H1 (cell line): ENCODE measurements at regions not wholly inside any gene's neighbourhood (a gene's known extent, or its start where the extent isn't known, plus 50 kb on each side); places are given as distances from the start of the nearest gene placed in this dataset.

Experiments
- CTCF ChIA-PET: fragments of 300-600 bp; sonication (Branson Sonifier 250); formaldehyde crosslinking; loops from one replicate; lab custom pipeline; 2021; ENCODE audit not compliant: partially characterized antibody; lab: Charles Lee
- POLR2A ChIA-PET: fragments of 300-600 bp; sonication (Branson Sonifier 250); formaldehyde crosslinking; loops from one replicate; lab custom pipeline; 2021; ENCODE audit warnings: inconsistent platforms; ENCODE audit not compliant: partially characterized antibody; lab: Charles Lee
- DNase-seq, 2 experiments: peaks; one replicate each; pipeline versions ENCODE4 v3.0.0 to v3.0.0-alpha.2; 2010 to 2022; ENCODE audit warnings: low spot score in 2 of 2, low read depth in 1 of 2, mixed read lengths in 1 of 2
- FAIRE-seq: peaks from 2 replicates; lab custom pipeline; 2011; peaks lifted over from hg19 to GRCh38; lab: Jason Lieb, UNC
- H2AFZ ChIP-seq: 2 replicates; pipeline ENCODE4 v1.8.1; 2012; ENCODE audit warnings: low read length, inconsistent platforms
- H2AK5ac ChIP-seq: 2 replicates; pipeline ENCODE4 v1.6.1; 2013; ENCODE audit warnings: low read depth, low read length
- H2BK120ac ChIP-seq: replicated peaks from 2 replicates; pipeline ENCODE3; 2013; ENCODE audit warnings: low read depth, low read length, inconsistent platforms
- H2BK12ac ChIP-seq: 2 replicates; pipeline ENCODE4 v1.6.1; 2013; ENCODE audit warnings: low read depth, low read length
- H2BK15ac ChIP-seq: 2 replicates; pipeline ENCODE4 v1.6.1; 2013; ENCODE audit warnings: low read length
- H2BK20ac ChIP-seq: 2 replicates; pipeline ENCODE4 v1.6.1; 2013; ENCODE audit warnings: low read length
- H2BK5ac ChIP-seq: 2 replicates; pipeline ENCODE4 v1.6.1; 2013; ENCODE audit warnings: low read depth, low read length
- H3K14ac ChIP-seq: 2 replicates; pipeline ENCODE4 v1.6.1; 2013; ENCODE audit warnings: inconsistent platforms; ENCODE audit not compliant: insufficient read length
- H3K18ac ChIP-seq: 2 replicates; pipeline ENCODE4 v1.6.1; 2013; ENCODE audit warnings: low read length; ENCODE audit errors: extremely low read depth
- H3K23ac ChIP-seq: 2 replicates; pipeline ENCODE4 v1.6.1; 2013; ENCODE audit warnings: inconsistent platforms; ENCODE audit not compliant: insufficient read length
- H3K23me2 ChIP-seq: 2 replicates; pipeline ENCODE4 v1.6.1; 2013; ENCODE audit warnings: low read depth, low read length
- H3K27ac ChIP-seq: 2 replicates; pipeline ENCODE4 v1.6.1; 2011; ENCODE audit warnings: low read depth, low read length, inconsistent platforms
- H3K27me3 ChIP-seq, 4 experiments: replicated peaks in 1 of 4; 1 replicate in 1 of 4; 2 replicates in 3 of 4; pipeline versions ENCODE4 v1.6.1 to v1.8.1; 2011 to 2013; ENCODE audit warnings: low read length in 3 of 4, mild to moderate bottlenecking in 3 of 4, inconsistent platforms in 2 of 4, mixed read lengths in 2 of 4, moderate library complexity in 1 of 4; ENCODE audit not compliant: control insufficient read depth in 3 of 4, insufficient read depth in 3 of 4; ENCODE audit errors: extremely low read depth in 1 of 4
- H3K36me3 ChIP-seq, 4 experiments: 2 replicates each; pipeline versions ENCODE4 v1.6.1 to v1.8.1; 2011 to 2013; ENCODE audit warnings: mild to moderate bottlenecking in 4 of 4, low read length in 3 of 4, moderate library complexity in 2 of 4, control low read depth in 1 of 4, inconsistent platforms in 1 of 4; ENCODE audit not compliant: insufficient read depth in 4 of 4, control insufficient read depth in 2 of 4
- H3K4ac ChIP-seq: replicated peaks from 2 replicates; pipeline ENCODE3; 2013; ENCODE audit warnings: low read length, low read depth, mixed read lengths, inconsistent platforms; ENCODE audit not compliant: insufficient read length
- H3K4me1 ChIP-seq, 4 experiments: replicated peaks in 1 of 4; 1 replicate in 1 of 4; 2 replicates in 3 of 4; pipeline versions ENCODE4 v1.6.1 to v1.8.1; 2011 to 2013; ENCODE audit warnings: low read length in 3 of 4, inconsistent platforms in 2 of 4, mixed read lengths in 1 of 4; ENCODE audit not compliant: insufficient read depth in 4 of 4, control insufficient read depth in 3 of 4
- H3K4me2 ChIP-seq, 2 experiments: 2 replicates each; pipeline versions ENCODE4 v1.6.1 to v1.8.1; 2011 to 2013; ENCODE audit warnings: low read depth in 2 of 2, low read length in 2 of 2, control low read depth in 1 of 2, inconsistent platforms in 1 of 2, mild to moderate bottlenecking in 1 of 2; ENCODE audit not compliant: insufficient read depth in 1 of 2
- H3K4me3 ChIP-seq, 4 experiments: fragments of 200-600, 300-600 bp in 1 of 4; sonication (generic), shearing (Covaris generic), sonication (Bioruptor Twin) in 1 of 4; 2 replicates each; pipeline versions ENCODE4 v1.5.1 to v1.8.1; 2011 to 2016; ENCODE audit warnings: low read length in 4 of 4, low read depth in 3 of 4, control low read depth in 2 of 4, inconsistent platforms in 2 of 4, mild to moderate bottlenecking in 2 of 4, mixed read lengths in 1 of 4, moderate library complexity in 1 of 4; ENCODE audit not compliant: insufficient read depth in 2 of 4; ENCODE audit errors: extremely low read depth in 1 of 4
- H3K56ac ChIP-seq: replicated peaks from 2 replicates; pipeline ENCODE3; 2013; ENCODE audit warnings: low read depth, mild to moderate bottlenecking, mixed read lengths, low read length, inconsistent platforms; ENCODE audit not compliant: insufficient read length
- H3K79me1 ChIP-seq: 2 replicates; pipeline ENCODE4 v1.6.1; 2013; ENCODE audit warnings: low read depth, low read length, control low read depth
- H3K79me2 ChIP-seq, 2 experiments: 2 replicates each; pipeline versions ENCODE4 v1.6.1 to v1.8.1; 2012 to 2013; ENCODE audit warnings: low read length in 2 of 2, mild to moderate bottlenecking in 2 of 2, inconsistent platforms in 1 of 2; ENCODE audit not compliant: insufficient read depth in 2 of 2, control insufficient read depth in 1 of 2
- H3K9ac ChIP-seq, 4 experiments: replicated peaks in 1 of 4; 1 replicate in 1 of 4; 2 replicates in 3 of 4; pipeline versions ENCODE4 v1.6.1 to v1.8.1; 2011 to 2013; ENCODE audit warnings: low read depth in 3 of 4, low read length in 3 of 4, control low read depth in 2 of 4, mild to moderate bottlenecking in 2 of 4, moderate library complexity in 2 of 4, inconsistent platforms in 1 of 4; ENCODE audit errors: extremely low read depth in 1 of 4
- H3K9me3 ChIP-seq, 2 experiments: 2 replicates each; pipeline versions ENCODE4 v1.6.1 to v1.8.1; 2012 to 2013; ENCODE audit warnings: mild to moderate bottlenecking in 2 of 2, moderate library complexity in 2 of 2, control low read depth in 1 of 2, inconsistent platforms in 1 of 2, low read depth in 1 of 2, low read length in 1 of 2, mixed read lengths in 1 of 2; ENCODE audit not compliant: insufficient read depth in 2 of 2
- H4K20me1 ChIP-seq, 2 experiments: replicated peaks in 1 of 2; 2 replicates each; pipeline versions ENCODE3 to v1.8.1; 2011 to 2013; ENCODE audit warnings: inconsistent platforms in 2 of 2, low read length in 2 of 2, mild to moderate bottlenecking in 1 of 2; ENCODE audit not compliant: insufficient read depth in 2 of 2, control insufficient read depth in 1 of 2
- H4K5ac ChIP-seq: 2 replicates; pipeline ENCODE4 v1.6.1; 2013; ENCODE audit warnings: low read length, low read depth, mixed read lengths, inconsistent platforms; ENCODE audit not compliant: insufficient read length
- H4K8ac ChIP-seq: 2 replicates; pipeline ENCODE4 v1.8.0; 2013; ENCODE audit warnings: mild to moderate bottlenecking, moderate library complexity, low read length, inconsistent platforms; ENCODE audit not compliant: insufficient read depth; ENCODE audit errors: extremely low read depth
- H4K91ac ChIP-seq: replicated peaks from 2 replicates; pipeline ENCODE3; 2013; ENCODE audit warnings: low read length, mixed read lengths, inconsistent platforms; ENCODE audit not compliant: insufficient read length
- E2F6 ChIP-seq: IDR thresholded peaks from 2 replicates; pipeline ENCODE4 v1.6.1; 2012; ENCODE audit warnings: inconsistent platforms
- FOSL1 ChIP-seq: IDR thresholded peaks from 2 replicates; pipeline ENCODE4 v1.6.1; 2011; ENCODE audit warnings: mild to moderate bottlenecking, low read depth, low read length, moderate library complexity; ENCODE audit not compliant: insufficient read depth
- MAX ChIP-seq: IDR thresholded peaks from 2 replicates; pipeline ENCODE4 v1.6.1; 2012; ENCODE audit warnings: inconsistent platforms
- WGBS, 2 experiments: shearing (Covaris generic) in 1 of 2; methylation state at CpG; one replicate each; pipeline versions ENCODE4 v1.1.6 to v1.1.7; 2013 to 2015; ENCODE audit warnings: low lambda C conversion rate in 2 of 2, mixed read lengths in 2 of 2, inconsistent platforms in 1 of 2, low coverage in 1 of 2, missing lambda C conversion rate in 1 of 2; ENCODE audit not compliant: insufficient replicate concordance in 2 of 2, insufficient coverage in 1 of 2, insufficient read length in 1 of 2; ENCODE audit errors: extremely low coverage in 1 of 2, missing lambda C conversion rate in 1 of 2; 5-methylcytosine and 5-hydroxymethylcytosine counted together

GRCh38 chr2:5479265-5479928 lies 212.8 kb upstream of the SOX11 start:
- Histone ChIP-seq H3K79me1 (no peaks in the 10 kb centered on the region), H3K36me3 (no peaks in the 10 kb centered on the region), H3K27me3 (no peaks in the 10 kb centered on the region; a peak in 1 of 7 replicates), H3K23ac (no peak overlapping the region), H3K27ac (0 out of 2 replicates have a peak overlapping the region, but pooled peaks have one; percentile 42), H3K23me2 (peaks cover 1% of the 10 kb centered on the region; the same call in 1 of the 2 replicates), H2AK5ac (no peak overlapping the region), H2BK15ac (0 out of 2 replicates have a peak overlapping the region, but pooled peaks have one; percentile 46), H4K20me1 (no peaks in the 10 kb centered on the region), H4K91ac (peak overlapping the region; percentile 85), H3K56ac (peak overlapping the region; percentile 50), H3K4me1 (peaks cover 4 to 22% (median 13%) of the 10 kb centered on the region in 4 experiments), H3K9me3 (no peaks in the 10 kb centered on the region), H3K14ac (no peak overlapping the region), H3K4me2 (peak overlapping the region; percentile 58 to 74), H4K8ac (peak overlapping the region; percentile 72; the same call in 1 of the 2 replicates), H2BK5ac (peak overlapping the region; percentile 28; the same call in 1 of the 2 replicates), H3K18ac (peak overlapping the region; percentile 60), H2BK120ac (peak overlapping the region; percentile 13), H2BK20ac (peak overlapping the region; percentile 72; the same call in 1 of the 2 replicates), H2BK12ac (peak overlapping the region; percentile 95), H3K4me3 (peak overlapping the region in 1 of 4 experiments; percentile 34; a peak in 3 of 8 replicates), H3K9ac (no peak overlapping the region; a peak in 1 of 7 replicates), H2AFZ (peak overlapping the region; percentile 91), H4K5ac (peak overlapping the region; percentile 42), H3K4ac (no peak overlapping the region), H3K79me2 (no peaks in the 10 kb centered on the region)
- TF ChIP-seq MAX = peak; percentile 33; the same call in 1 of the 2 replicates
- TF ChIP-seq E2F6 = peak; percentile 40
- no peak for TF ChIP-seq FOSL1
- POLR2A ChIA-PET = no interaction called here
- CTCF ChIA-PET = no interaction called here
- DNase-seq = peak in 1 of 2 experiments; percentile 56
- 33% methylated on average over 7 of the region's 7 CpGs; no CpG with 5 or more reads in 1 of the 2 experiments for WGBS, 2 experiments
- FAIRE-seq = no peak
